ENCODE measurements at regions not wholly inside any gene's neighbourhood (a gene's known extent, or its start where the extent isn't known, plus 50 kb on each side); places are given as distances from the start of the nearest gene placed in this dataset.

- ChIA-PET POLR2A (interaction anchor here (0.6 to 1.5 kb wide), 2 partner anchors 330 to 331 kb away, joined by 4 to 6 read pairs; partner anchors contain the start of gene RGS2), CTCF (interaction anchor here (0.6 to 4.1 kb wide), 32 partner anchors 15 to 555 kb away, joined by 3 to 27 read pairs (median 4); no protein-coding TSS in a partner anchor)
- no peak overlapping the region; a peak in 1 of 6 replicates for H3K27ac ChIP-seq
- FAIRE-seq: no peak
- H3K4me2 ChIP-seq: no peak overlapping the region
- peak in 1 of 2 experiments; percentile 70; a peak in 2 of 6 replicates for ATAC-seq
- DNase-seq (ENCODE audit: low read depth in 1 of 2, low spot score in 1 of 2): peak; percentile 33 to 40
- 2% methylated on average over 2 of the region's 2 CpGs for WGBS (ENCODE audit: missing lambda C conversion rate)
- H3K9me3 ChIP-seq: no peaks in the 10 kb centered on the region
- no peak overlapping the region for H3K4me3 ChIP-seq
- TF ChIP-seq CTCF (IDR thresholded peaks at IDR 0.05) (peak; percentile 88), ZSCAN20 (CRISPR knock-in tag; IDR thresholded peaks at IDR 0.05) (no peak), NPAS2 (CRISPR knock-in tag; IDR thresholded peaks at IDR 0.05; ENCODE audit: borderline replicate concordance) (no peak), SMC3 (IDR thresholded peaks at IDR 0.05) (peak; percentile 96), RAD21 (conservative IDR thresholded peaks at IDR 0.05 in 1 of 2, IDR thresholded peaks at IDR 0.05 in 1 of 2) (peak; percentile 90 to 95), PBX3 (IDR thresholded peaks at IDR 0.05) (no peak)
- H3K4me1 ChIP-seq: no peaks in the 10 kb centered on the region
Observed at GRCh38 chr1:192477630-192478029, 97.9 kb upstream of the RGS1 start.

GRCh38 chr1:192485692-192486436 is 89.7 kb upstream of the RGS1 start:
- Histone ChIP-seq H3K9me3 (no peaks in the 10 kb centered on the region), H3K4me1 (peaks cover 17% of the 10 kb centered on the region; the same call in 2 of the 3 replicates), H3K4me2 (peak overlapping the region; percentile 25), H3K4me3 (no peak overlapping the region), H3K27ac (peak overlapping the region in 1 of 2 experiments; percentile 45; a peak in 1 of 6 replicates)
- no peak for FAIRE-seq
- WGBS (ENCODE audit: missing lambda C conversion rate): 15% methylated on average over 1 of the region's 1 CpG
- DNase-seq (ENCODE audit: low read depth in 1 of 2, low spot score in 1 of 2): peak in 1 of 2 experiments; percentile 75
- ChIA-PET CTCF (interaction anchor here (0.6 to 1.2 kb wide), 3 partner anchors 9 to 541 kb away, joined by 3 to 4 read pairs (median 3); no protein-coding TSS in a partner anchor), POLR2A (interaction anchor here (0.8 to 1.2 kb wide), 2 partner anchors 573 to 619 kb away, joined by 3 to 4 read pairs; partner anchors contain the start of genes GLRX2 and UCHL5)
- peak; percentile 79 to 92 for ATAC-seq
- no peak for TF ChIP-seq RCOR1 (IDR thresholded peaks at IDR 0.05; ENCODE audit: low read depth, low read length)
- no peak for TF ChIP-seq PBX3 (IDR thresholded peaks at IDR 0.05)
- peak in 1 of 2 experiments; percentile 66; a peak in 3 of 5 replicates for TF ChIP-seq JUN (IDR thresholded peaks at IDR 0.05)
- no peak for TF ChIP-seq HMGXB4 (CRISPR knock-in tag; IDR thresholded peaks at IDR 0.05; ENCODE audit: borderline replicate concordance)
- no peak for TF ChIP-seq E2F6 (IDR thresholded peaks at IDR 0.05; ENCODE audit: borderline replicate concordance, low read depth)
- no peak for TF ChIP-seq HDAC2 (IDR thresholded peaks at IDR 0.05)
- no peak for TF ChIP-seq ZSCAN20 (CRISPR knock-in tag; IDR thresholded peaks at IDR 0.05)
- TF ChIP-seq PHF8 (IDR thresholded peaks at IDR 0.05; ENCODE audit: borderline replicate concordance, low read depth): no peak
- no peak for TF ChIP-seq CHD2 (IDR thresholded peaks at IDR 0.05; ENCODE audit: low read length, partially characterized antibody)
- TF ChIP-seq CTCF (IDR thresholded peaks at IDR 0.05): no peak
- no peak for TF ChIP-seq EHF (CRISPR knock-in tag; IDR thresholded peaks at IDR 0.05)
- no peak for TF ChIP-seq MAZ (IDR thresholded peaks at IDR 0.05; ENCODE audit: borderline replicate concordance, low read depth, low read length)
- TF ChIP-seq RNF2 (IDR thresholded peaks at IDR 0.05; ENCODE audit: borderline replicate concordance, low read depth): no peak
- TF ChIP-seq ZNF302 (CRISPR knock-in tag; IDR thresholded peaks at IDR 0.05): no peak
- no peak for TF ChIP-seq HOXB5 (CRISPR knock-in tag; IDR thresholded peaks at IDR 0.05)
- no peak for TF ChIP-seq ATOH8 (CRISPR knock-in tag; IDR thresholded peaks at IDR 0.05; ENCODE audit: low read depth)
- no peak for TF ChIP-seq TFCP2L1 (CRISPR knock-in tag; IDR thresholded peaks at IDR 0.05)
- no peak for TF ChIP-seq NR3C1 (IDR thresholded peaks at IDR 0.05)
- TF ChIP-seq BHLHE40 (IDR thresholded peaks at IDR 0.05; ENCODE audit: low read depth, low read length): no peak
- TF ChIP-seq JUNB (IDR thresholded peaks at IDR 0.05): peak; percentile 93
- no peak for TF ChIP-seq MAX (IDR thresholded peaks at IDR 0.05)

All from A549 (cell line).